Left lobe of liver (tissue), 2 donors: ENCODE measurements at regions not wholly inside any gene's neighbourhood (a gene's known extent, or its start where the extent isn't known, plus 50 kb on each side); places are given as distances from the start of the nearest gene placed in this dataset.
"Not testable (repeated sequence)": the region's sequence is repeated elsewhere in the genome, so short reads cannot be mapped to it uniquely, and the experiment has no call there.

Source experiments
- ATAC-seq: fragments of 200-7000 bp; cut with Tn5 transposase; one replicate; pipeline ENCODE4 v1.9.1; 2020; ENCODE audit warnings: mild to moderate bottlenecking, moderate library complexity
- DNase-seq: peaks from one replicate; pipeline ENCODE4 v3.0.0-alpha.2; 2020; ENCODE audit warnings: low spot score
- donor health status: DM: no; HTN: no; CAD: no; lungs with moderate emphysema.
- donor health status: DM: no; HTN: yes; CAD: no.

DNA sequence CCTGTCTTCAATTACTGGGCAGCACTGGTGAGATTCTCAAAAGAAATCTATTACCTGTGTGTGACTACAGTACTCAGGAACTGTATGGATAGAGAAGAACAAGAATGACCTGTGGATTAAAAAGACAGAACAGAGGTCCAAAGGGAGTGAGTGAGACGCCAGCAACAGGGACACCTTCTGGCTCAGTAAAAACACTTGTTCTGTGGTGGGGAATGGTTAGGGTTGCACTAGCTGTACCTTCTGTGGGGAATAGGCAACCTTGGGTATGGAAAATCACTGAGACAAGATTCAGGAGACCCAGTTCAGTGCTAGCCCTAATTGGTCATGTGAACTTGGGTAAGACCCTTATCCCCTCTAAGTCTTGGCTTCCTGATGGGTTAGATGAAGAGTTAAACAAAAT is 986.0 kb downstream of the TSN start:
- no peak for ATAC-seq
- no peak for DNase-seq

DNA sequence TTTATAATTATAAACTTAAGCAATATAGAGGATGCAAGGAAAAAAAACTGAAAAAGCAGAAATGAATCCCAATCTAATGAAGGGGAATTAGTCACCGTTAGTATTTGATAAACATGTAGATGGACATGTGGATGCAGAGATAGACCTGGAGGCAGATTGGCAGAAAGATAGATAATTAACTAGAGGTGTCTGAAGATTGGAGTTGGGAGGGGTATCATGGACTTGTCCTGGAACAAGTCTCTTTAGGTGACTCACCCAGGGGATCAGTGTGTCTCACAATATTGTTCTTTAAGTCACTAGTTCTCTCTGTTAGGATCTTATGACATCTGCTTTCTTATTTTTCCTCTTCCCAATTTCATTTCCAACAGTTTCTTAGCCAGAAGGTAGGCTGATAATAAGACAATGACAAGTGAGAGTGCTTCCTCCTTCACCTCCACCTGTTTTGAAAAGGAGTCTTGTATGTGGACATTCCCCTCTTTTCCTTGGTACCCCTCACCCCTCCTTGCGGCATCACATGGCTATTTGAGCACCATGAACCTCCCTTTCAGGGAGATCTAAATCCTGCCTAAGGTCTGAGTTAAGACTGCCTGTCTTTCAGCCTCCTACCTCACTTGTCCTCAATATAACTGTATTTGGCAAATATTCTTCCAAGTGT is 987.7 kb downstream of the TSN start:
- no peak for DNase-seq
- ATAC-seq: no peak

DNA sequence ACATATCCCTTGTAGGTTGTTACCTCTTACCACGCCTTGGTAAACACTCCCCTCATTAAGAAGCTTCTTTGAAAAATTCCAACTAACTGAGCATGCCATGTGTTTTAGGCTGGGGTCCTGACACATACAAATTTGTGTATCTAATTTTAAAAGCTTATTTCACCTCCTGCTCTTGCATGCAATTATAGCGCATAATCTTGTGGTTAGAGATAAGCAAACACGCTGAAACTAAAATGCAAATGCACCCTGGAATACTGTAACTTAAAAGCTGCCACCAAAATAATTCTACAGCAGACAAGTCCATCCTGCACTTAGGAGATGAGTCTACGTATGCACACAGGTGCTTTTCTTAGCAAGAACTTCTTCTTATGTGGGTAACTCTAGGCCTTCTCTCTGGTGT is 990.2 kb downstream of the TSN start:
- no peak for DNase-seq
- no peak for ATAC-seq

GRCh38 chr2:122747670-122748069 is 992.2 kb downstream of the TSN start:
- no peak for DNase-seq
- ATAC-seq: no peak

- DNase-seq: no peak
- peak; percentile 86 for ATAC-seq
Measured at GRCh38 chr2:122748552-122749011, 993.1 kb downstream of the TSN start.

GRCh38 chr2:122749405-122749804 is 994.0 kb downstream of the TSN start:
- peak; percentile 50 for ATAC-seq
- no peak for DNase-seq

DNA sequence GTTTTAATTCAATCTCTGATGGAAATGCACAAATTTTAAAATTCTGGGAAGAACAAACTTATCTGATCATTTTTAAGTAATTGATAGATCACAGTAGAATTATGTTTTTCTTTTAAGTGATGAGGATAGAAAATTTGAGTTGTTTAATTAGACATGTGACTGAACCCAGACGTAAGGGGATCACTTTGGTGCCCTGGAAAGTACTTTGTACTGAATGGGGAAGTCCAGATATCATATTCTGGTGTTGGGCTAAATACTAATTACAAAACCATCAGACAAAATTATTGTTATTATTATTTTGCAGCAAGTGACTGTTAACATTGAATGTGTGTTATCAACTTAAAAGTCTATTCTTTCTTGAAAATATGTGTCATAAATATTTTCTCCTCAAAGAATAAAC is 994.6 kb downstream of the TSN start:
- DNase-seq (no peak), ATAC-seq (no peak)

DNA sequence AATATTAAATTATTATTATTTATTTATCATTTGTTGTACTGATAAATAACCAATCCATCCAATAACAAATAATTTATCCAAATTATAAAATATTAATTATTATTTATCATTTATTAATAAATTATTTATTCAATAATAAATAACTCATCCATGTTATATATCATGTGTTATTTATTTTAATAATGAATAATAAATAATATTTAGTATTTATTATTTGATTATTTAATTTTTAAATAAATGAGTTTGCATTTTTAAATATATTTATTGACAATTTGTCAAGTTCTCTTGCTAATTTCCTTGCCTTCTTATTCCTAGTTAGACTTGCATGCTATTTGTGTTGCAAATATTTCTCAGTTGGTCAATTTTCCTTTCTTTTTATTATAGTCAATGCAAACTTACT is 995.4 kb downstream of the TSN start:
- ATAC-seq (no peak), DNase-seq (no peak)

DNA sequence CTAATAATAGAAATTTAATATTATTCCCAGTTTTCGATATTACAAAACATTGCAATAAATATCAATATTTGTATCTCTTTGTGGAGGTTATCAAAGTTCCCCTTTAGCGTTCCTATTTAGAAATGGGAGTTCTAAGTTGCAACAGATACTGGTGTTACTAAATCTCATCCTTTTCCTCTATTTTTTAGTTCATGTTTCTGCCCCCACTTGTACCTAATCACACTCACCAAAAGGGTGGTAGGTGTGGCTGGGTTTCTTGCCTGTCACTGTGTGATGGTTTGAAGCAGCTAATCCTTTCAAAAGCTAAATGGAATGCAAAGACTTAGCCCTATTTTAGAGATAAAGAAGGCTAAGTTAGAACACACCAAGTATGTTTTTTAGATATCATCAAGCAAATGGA is 997.9 kb downstream of the TSN start:
- no peak for ATAC-seq
- DNase-seq: no peak

- DNase-seq (no peak), ATAC-seq (no peak)
Measured at GRCh38 chr2:122754561-122754960, 999.1 kb downstream of the TSN start.

GRCh38 chr2:122755281-122755780 is 999.9 kb downstream of the TSN start:
- ATAC-seq (no peak), DNase-seq (no peak)

DNA sequence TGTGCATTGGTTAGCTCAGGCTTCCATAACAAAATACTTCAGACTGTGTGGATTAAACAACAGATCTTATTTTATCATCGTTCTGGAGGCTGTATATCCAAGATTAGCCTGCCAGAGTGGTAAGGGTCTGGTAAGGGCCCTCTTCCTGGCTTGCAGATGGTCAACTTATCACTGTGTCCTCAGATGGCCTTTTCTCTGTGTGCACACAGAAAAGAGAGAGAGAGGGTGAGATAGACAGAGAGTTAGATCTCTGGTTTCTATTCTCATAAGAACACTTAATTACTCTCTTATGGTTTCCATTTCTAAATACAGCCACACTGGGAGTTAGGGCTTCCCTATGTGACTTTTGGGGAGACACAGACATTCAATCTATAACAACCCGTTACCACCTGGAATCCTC is 1003.5 kb downstream of the TSN start:
- ATAC-seq: no peak
- no peak for DNase-seq

DNA sequence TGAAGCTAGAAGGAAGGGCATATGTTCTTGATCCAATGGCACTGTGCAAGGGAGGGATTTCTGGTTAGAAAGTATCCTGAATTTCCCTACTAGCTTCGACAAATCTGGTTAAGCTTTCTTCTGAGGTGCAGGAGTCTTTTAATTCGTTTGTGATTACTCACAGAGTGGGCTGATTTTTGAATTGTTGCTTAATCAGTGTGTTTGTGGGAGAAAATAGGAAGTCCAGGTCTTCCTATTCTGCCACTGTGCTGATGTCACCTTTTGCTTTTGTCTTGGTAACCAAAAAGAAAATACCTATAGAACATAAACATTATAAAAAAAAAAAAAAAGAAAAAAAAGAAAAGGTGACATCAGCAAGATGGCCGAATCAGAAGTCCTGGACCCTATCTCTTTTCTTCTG is 1008.6 kb downstream of the TSN start:
- ATAC-seq (no peak), DNase-seq (no peak)

DNA sequence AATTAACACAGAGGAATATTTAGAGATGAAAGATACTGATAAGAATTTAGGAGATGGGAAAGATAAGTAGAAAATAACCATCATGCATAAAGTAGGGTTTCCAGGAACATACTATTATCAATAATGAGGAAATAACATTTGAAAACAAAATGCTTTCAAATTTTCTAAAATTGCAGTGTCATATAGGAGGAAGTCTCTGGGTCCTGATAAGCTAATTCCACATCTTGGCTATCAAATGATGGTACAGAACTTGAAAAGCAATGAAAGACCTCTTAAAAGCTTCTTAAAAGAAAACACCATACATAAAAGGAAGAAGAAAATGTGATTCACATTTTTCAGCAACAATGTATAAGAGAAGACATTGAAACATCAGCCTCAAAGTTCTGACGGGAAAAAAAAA is 1024.8 kb downstream of the TSN start:
- ATAC-seq (no peak), DNase-seq (no peak)

GRCh38 chr2:122794100-122794499 is 1038.6 kb downstream of the TSN start:
- ATAC-seq (no peak), DNase-seq (no peak)

GRCh38 chr2:122795763-122796162 is 1040.3 kb downstream of the TSN start:
- no peak for DNase-seq
- ATAC-seq: no peak

DNA sequence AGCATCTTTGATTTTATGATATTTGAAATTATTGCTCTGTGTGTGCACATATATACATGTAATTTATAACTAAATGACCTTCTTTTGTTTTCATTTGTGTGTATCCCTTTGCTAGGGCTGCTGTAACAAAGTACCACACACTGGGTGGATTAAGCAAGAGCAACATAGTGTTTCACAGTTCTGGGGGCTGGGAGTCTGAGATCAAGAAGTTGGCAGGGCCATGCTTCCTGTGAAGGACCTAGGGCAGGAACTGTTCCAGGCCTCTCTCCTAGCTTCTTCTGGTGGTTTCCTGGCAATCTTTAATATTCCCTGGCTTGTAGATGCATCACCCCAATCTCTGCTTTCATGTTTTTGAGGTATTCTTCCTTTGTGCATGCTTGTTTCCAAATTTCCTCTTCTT is 1043.9 kb downstream of the TSN start:
- ATAC-seq (no peak), DNase-seq (no peak)

GRCh38 chr2:122800781-122801180 is 1045.3 kb downstream of the TSN start:
- no peak for ATAC-seq
- DNase-seq: no peak

GRCh38 chr2:122804494-122804893 is 1049.0 kb downstream of the TSN start:
- no peak for ATAC-seq
- no peak for DNase-seq

GRCh38 chr2:122805346-122805745 is 1049.9 kb downstream of the TSN start:
- ATAC-seq (no peak), DNase-seq (no peak)

GRCh38 chr2:122808286-122808969 is 1053.0 kb downstream of the TSN start:
- DNase-seq (no peak), ATAC-seq (peak; percentile 27)

DNA sequence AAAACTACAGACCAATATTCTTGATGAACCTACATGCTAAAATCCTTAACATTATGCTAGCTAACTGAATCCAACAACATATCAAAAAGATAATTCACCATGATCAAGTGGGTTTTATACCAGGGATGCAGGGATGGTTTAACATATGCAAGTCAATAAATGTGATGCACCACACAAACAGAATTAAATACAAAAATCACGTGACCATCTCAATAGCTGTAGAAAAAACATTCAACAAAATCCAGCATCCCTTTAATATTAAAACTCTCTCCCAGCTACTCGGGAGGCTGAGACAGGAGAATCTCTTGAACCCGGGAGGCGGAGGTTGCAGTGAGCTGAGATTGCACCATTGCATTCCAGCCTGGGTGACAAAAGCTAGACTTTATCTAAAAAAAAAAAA is 1056.8 kb downstream of the TSN start:
- DNase-seq, ATAC-seq: not testable (repeated sequence)

DNA sequence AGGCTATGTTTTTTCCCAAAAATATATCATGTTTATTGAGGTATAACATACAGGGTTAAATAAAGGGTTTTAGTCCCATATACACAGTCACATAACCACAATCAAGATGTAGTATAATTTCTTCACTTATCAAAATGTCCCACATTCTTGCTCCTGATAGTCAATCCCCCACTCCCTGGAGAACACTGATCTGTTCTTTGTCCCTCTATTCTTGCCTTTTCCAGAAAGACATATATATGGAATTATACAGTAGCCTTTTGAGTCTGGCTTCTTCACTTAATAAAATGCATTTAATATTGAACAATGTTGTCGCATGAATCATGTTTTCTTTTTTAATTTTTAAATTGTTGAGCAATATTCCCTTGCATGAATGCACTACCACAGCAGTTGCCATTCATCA is 1059.7 kb downstream of the TSN start:
- no peak for ATAC-seq
- DNase-seq: no peak
